Astrocyte of the spinal cord (primary cell): ENCODE measurements at regions not wholly inside any gene's neighbourhood (a gene's known extent, or its start where the extent isn't known, plus 50 kb on each side); places are given as distances from the start of the nearest gene placed in this dataset.
"Not testable (repeated sequence)": the region's sequence is repeated elsewhere in the genome, so short reads cannot be mapped to it uniquely, and the experiment has no call there.

Experiments
- DNase-seq: peaks from one replicate; pipeline ENCODE4 v3.0.0; 2011; ENCODE audit warnings: low read depth, low spot score
- H3K4me3 ChIP-seq: 2 replicates; pipeline ENCODE4 v1.5.1; 2011; ENCODE audit warnings: low read depth, mild to moderate bottlenecking, low read length, moderate library complexity
- CTCF ChIP-seq: IDR thresholded peaks from 2 replicates; pipeline ENCODE4 v1.5.1; 2012; ENCODE audit warnings: low read depth, mild to moderate bottlenecking, low read length, inconsistent platforms
- in situ Hi-C: cut with HindIII; loops from 2 replicates; pipeline ENCODE4 v1.10.0; 2017; ENCODE audit warnings: low sequenced_read_pairs

DNA sequence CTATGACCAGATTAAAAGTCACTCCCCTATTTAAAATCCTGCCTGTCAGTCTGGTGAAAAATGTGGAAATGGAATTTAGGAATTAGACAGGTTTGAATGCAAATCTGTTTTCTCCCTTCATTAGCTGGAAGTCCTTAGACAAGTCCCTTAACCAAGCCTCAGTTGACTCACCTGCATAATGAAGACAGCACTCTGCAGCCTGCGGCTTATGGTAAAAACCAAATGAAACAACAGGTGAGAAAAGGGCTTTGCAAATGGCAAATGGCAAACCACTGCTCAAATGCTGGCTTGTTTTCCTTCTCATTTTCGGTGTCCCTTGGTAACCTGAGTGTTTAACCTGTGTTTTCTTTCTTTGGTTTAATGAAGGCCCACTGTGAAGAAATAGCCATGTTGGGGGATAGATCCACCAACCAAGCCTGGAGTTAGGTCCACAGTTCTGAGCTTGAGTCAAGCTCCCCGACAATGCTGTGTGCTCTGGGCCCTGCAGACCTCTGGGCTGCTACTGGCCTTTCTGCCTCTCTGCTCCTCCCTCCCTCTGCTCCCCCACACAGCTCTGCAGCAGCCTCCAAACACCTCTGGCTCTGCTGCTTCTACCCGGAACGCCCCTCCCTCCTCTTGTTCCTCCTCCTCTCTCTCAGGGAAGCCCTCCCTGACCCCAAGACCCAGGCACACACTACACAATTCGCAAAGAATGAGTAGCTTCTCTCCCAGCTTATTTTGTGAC, 641.8 kb downstream of the MATN1 start:
- in situ Hi-C loops, result no loop called here
- no peak for TF ChIP-seq CTCF
- no peak for DNase-seq
- no peak overlapping the region for H3K4me3 ChIP-seq

- H3K4me3 ChIP-seq, DNase-seq, in situ Hi-C loops: not testable (repeated sequence)
Measured at GRCh38 chr1:30075916-30076315, 647.5 kb downstream of the MATN1 start.

DNA sequence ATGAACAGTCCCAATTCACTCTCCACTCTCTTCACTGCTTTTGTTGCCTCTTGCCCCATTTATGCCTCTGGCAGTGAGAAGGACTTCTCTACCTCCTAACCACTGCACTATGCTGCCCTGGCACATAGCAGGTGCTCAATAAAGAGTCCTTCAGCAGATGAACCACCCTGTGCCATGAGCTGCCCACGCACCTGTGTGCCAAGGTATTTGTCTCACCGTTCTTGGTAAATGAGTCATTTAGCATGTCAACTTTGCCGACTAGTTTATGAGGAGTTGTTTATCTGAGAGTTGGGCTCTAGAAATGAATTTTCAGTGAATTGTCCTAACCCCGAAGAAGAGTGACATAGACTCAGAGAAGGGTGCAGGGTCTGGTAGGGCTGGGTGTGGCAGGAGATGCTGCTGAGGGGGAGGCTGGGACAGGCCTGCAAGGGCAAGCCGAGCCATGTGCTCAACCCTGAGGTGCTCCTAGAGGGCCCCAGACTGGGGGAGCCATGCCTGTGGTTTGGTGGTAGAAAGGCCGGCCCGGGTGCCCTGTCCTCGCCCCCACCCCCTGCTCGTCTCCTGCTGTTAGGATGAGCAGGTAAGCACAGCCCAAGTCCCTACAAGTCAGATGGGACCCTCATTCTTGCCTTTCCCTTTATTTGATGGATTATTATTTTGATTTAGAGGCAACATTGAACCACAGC, 654.5 kb downstream of the MATN1 start:
- in situ Hi-C loops, result no loop called here
- TF ChIP-seq CTCF, result no peak
- H3K4me3 ChIP-seq, result no peak overlapping the region
- no peak for DNase-seq

GRCh38 chr1:30064547-30064946, 658.8 kb downstream of the MATN1 start:
- TF ChIP-seq CTCF, result no peak
- no peak overlapping the region for H3K4me3 ChIP-seq
- in situ Hi-C loops, result no loop called here
- no peak for DNase-seq

DNA sequence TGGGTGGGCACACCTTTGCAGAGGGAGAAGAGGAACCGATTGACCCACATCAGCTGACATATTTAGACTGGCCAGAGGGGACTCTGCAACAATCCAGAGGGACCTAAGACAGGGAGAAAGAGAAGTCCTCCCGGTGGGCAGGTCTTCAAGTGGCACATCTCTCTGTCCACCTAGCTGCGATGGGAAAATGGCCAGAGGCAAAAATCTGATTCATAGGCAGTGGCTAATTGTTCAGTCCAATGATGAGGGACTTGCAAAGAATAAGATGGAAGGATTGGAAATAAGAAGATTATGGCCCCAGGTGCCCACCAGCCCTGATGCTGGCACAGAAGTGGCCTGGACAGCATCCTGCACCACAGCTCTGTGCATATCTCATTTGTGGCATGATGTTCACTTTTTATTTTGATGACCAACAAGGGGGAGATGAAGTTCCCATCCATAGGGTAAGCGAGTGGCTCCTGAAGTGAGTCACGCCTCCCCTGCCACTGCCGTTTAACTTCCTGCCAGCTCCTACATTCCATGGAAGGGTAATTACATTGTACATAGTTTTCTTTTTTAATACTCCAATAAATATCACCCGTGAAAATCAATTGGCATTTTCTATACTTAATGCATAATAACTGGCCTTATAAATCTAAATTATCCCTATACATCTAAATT, 659.6 kb downstream of the MATN1 start:
- H3K4me3 ChIP-seq, result no peak overlapping the region
- TF ChIP-seq CTCF, result no peak
- in situ Hi-C loops, result no loop called here
- DNase-seq, result no peak

DNA sequence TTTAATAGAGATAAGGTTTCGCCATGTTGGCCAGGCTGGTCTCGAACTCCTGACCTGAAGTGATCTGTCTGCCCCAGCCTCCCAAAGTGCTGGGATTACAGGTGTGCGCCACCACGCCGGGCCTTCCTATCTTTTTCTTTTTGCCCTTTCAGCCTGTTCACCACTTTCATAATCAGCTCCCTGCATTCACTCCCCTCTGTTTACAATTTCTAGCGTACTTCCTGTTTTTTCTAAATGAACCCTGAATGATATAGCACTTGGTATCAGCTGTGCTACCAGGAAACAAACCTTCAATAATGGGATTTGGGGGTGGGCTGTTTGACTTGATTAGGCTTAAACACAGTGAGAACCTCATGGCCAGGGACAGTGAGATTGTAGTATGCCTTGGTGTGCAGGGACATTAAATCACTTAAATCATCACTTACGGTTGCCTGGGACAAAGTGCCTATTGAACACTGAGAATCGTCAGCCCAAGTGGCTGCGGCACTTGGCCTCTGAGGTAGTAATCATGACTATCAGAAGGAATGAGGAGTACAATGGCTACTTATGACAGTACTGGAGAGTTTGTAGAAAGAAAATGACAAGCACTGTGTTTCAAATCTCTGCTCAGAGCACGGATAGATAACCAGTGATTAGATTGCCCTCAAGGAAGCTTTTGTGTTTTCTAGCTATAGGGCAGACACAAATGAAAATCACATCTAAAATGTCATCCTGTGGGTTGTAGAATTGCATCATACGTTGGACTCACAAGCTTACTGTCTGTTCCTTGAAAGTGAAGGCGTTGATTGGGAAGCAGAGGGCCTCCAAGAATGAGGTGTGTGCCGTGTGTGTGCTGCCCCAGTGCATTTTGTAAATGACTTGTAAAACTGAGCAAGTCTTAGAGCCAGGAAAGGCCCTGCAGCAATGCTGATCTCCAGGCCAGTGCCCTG, 661.8 kb downstream of the MATN1 start:
- no peak overlapping the region for H3K4me3 ChIP-seq
- in situ Hi-C loops, result no loop called here
- no peak for DNase-seq
- no peak for TF ChIP-seq CTCF
